ENCODE measurements at regions not wholly inside any gene's neighbourhood (a gene's known extent, or its start where the extent isn't known, plus 50 kb on each side); places are given as distances from the start of the nearest gene placed in this dataset.
A peak's percentile ranks its signal among the peaks of the same experiment; 100 is the strongest.
"Not testable (repeated sequence)": the region's sequence is repeated elsewhere in the genome, so short reads cannot be mapped to it uniquely, and the experiment has no call there.

GRCh38 chr13:109355875-109356434 is 430.4 kb downstream of the IRS2 start:
- DNase-seq = no peak

GRCh38 chr13:109355166-109355565 is 431.2 kb downstream of the IRS2 start:
- DNase-seq = no peak

DNA sequence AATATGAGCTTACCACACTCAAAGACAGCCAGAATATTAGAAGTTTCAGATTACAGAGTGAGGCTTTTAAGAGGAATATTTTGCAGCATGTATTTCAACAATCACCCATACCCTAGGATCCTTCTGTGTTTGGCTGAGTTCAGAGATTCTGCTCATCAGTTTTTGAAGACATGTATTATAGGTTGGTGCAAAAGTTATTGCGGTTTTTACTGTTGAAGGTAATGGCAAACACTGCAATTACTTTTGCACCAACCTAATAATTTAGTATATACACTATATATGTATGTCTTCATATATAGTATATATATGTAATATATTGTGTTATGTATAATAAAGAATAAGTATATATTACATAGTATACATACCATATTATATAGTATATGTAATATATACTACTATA is 435.1 kb downstream of the IRS2 start:
- DNase-seq = no peak

DNA sequence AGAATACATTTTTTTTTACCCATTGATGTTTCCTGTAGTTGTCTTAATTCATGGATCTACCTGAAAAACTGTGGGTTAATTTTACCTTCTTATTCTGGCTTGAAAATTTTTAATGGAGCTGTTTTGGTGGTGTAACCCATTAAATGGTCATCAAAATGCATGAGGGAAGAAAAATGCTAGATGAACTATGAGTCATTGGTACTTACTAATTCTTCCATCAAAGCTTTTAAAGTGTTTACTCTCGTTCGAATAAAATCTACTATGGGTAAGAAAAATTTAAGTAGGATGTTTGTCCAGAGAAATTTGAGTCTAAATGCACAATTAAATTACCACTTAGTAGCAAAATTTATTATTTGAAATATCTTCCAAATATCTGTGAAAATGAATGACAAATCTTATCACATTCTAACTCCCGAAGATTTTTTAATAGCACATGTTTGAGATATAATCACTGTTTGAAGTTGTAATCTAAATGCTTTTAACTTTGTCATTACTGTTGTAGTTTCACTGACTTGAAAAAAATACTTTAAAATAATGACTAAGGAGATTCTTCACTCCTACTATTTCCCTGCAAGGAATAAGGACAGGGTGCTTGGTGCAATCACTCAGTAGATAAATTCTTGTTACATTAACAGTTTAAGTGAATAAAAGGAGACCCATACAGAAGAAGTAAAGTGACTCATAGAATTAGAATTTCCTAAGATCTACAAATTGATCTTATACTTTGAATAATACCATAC is 437.7 kb downstream of the IRS2 start:
- no peak for DNase-seq

DNA sequence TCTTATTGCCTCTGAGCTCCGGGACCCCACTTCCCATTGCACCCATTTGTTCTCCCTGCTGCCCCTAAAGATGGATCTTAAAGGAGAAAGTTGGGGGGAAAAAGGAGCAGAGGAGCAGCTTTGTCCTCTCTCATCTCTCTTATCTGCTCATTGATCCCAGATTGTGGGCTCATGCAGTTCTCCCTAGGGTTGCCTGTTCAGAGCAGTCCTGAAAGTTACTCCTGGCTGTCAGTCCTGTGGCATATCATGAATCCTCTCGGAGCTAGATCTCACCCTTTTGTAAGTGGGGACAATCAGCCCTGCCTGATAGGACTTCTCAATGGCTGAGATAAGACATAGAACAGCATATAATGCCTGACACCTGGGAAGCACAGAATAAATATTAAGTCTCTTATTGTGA is 440.3 kb downstream of the IRS2 start:
- DNase-seq = no peak

- no peak for DNase-seq
These were observed 440.9 kb downstream of the IRS2 start for GRCh38 chr13:109345433-109345941.

GRCh38 chr13:109344552-109345157 is 441.7 kb downstream of the IRS2 start:
- DNase-seq = no peak

- no peak for DNase-seq
These were observed 449.7 kb downstream of the IRS2 start for GRCh38 chr13:109336730-109337129.

DNA sequence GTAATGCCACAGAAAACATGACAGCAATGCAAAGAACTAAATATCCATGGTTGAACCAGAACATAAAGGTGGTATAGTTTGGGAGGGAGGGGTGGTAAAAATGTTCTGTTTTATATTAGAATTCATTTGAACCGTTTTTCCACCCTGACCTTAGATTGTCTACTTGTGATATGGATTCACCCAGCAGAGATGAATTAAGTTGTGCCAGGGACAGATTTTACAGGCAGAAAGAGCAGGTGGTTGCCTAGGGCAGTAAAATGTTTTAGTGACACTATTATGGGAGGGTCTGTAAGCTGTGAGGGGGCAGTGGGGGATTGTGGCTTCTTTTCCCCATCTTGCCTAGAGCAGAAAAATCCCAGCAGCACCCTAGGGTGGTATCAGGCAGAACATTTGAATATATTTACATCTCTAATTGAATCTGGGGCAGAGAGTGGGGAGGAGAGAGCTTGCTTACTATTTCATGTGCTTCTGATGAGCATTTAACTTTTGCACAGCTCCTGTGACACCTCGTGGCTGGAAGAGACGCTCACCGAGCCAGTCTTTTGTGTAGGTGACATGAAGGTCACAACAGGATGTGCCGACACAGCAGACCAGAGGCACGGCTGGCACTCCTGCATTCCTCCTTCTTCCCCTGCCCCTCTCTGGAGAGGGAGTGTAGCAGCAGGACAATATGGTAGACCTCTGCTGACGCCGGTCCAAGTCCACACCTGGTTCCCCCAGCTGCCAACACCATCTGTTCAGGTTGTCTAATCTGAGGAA is 452.3 kb downstream of the IRS2 start:
- no peak for DNase-seq

DNA sequence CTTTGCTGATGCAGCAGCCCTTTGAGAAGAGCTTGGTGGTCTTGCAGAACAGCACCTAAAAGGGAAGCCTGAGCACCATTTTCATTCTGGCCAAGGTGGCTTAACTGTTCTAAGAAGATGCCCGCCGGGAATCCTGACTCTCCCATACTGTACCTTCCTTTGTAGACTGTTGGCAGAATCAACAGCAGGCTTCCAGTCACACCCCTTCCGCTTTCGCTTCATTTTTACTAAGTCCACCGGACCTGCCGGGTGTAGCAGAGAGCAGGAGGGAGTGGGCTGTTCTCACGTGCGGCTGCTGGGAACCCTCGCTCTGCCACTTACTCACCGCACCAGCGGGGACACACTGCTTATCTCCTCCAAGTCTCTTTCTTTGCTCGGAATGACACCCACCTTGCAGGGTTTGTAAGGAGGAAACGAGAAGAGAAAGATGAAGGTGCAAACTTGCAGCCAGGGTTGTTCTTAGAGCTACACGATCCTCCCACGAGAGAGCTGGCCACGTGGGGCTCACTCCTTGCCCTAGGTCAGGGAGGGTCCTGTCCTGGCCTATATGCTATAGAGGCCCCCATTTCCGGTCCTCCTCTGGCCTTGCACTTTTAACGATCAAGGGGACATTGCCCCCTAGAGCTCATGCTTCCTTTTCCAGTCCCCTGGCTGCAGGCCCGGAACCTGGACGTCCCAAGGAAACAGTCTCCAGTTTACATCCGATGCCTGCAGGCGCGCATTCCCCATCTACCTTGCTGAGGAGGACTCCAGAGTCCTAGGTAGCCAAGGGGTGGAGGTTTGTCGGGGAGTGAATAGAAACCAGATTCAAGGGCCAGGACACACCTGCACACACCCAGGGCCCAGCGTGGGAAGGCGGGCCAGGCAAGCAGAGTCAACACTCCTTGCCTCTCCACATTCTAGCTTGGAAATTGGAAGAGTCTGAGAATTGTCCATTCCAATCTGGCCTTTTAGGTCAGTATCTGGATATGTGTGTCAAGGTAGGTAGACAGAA is 453.6 kb downstream of the IRS2 start:
- DNase-seq = peak; percentile 48

GRCh38 chr13:109331898-109332297 is 454.5 kb downstream of the IRS2 start:
- DNase-seq = peak; percentile 96

GRCh38 chr13:109331011-109331433 is 455.4 kb downstream of the IRS2 start:
- DNase-seq = no peak

GRCh38 chr13:109330123-109330522 is 456.3 kb downstream of the IRS2 start:
- DNase-seq = no peak

- no peak for DNase-seq
These were observed 457.2 kb downstream of the IRS2 start for GRCh38 chr13:109329175-109329574.

DNA sequence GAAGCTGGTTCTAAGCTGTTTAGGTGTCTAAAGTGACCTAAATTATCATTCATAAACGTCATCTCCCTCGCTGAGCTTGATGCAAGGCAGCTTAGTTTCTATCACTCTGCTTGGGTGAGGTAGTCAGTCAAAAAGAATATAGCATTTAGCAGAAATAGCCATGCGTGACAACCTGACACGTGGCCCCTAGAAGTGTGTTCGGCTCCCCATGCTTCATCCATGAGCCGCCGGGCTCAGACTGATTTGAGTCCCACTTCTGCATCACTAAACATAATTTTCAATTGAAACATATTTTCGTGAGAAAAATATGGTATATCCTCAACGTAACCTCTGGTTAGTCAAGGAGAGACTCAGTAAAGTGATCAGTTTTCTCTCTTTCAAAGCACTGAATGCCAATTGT is 459.8 kb downstream of the IRS2 start:
- DNase-seq = no peak

GRCh38 chr13:109323338-109323737 is 463.0 kb downstream of the IRS2 start:
- DNase-seq = no peak

GRCh38 chr13:109318945-109319590 is 467.3 kb downstream of the IRS2 start:
- no peak for DNase-seq

- no peak for DNase-seq
These were observed 470.9 kb downstream of the IRS2 start for GRCh38 chr13:109315481-109315880.

DNA sequence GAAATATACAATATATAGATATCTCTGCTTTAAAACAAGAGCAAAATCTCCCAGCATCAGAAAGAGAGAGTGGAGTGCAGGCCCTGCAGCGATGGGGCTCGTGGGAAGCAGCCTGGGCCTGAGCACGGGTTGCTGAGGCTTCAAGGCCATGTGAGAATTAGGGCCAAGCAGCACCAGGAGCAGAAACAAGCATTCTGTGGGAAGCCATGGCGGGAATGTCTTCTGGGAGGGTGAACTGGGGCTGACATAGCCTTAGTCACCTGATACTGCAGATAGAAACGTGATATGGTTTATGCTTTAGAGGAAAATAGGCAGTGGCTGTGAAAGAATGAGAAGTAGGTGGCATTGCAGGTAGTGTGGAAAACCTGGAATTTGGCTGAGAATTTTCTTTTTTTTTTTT is 472.3 kb downstream of the IRS2 start:
- DNase-seq = no peak

DNA sequence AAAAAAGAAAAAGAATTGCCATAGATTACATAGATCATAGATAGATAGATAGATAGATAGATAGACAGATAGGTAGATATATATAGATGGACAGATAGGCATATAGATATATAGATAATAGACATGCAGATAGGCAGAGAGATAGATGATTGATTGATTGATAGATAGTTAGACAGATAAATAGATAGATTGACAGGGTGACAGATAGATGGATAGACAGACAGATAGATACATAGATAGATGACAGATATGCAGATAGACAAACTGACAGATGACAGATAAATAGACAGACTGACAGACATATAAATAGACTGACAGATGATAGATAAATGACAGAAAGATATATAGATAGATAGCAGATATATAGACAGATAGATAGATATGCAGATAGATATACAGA is 474.0 kb downstream of the IRS2 start:
- DNase-seq = no peak

DNA sequence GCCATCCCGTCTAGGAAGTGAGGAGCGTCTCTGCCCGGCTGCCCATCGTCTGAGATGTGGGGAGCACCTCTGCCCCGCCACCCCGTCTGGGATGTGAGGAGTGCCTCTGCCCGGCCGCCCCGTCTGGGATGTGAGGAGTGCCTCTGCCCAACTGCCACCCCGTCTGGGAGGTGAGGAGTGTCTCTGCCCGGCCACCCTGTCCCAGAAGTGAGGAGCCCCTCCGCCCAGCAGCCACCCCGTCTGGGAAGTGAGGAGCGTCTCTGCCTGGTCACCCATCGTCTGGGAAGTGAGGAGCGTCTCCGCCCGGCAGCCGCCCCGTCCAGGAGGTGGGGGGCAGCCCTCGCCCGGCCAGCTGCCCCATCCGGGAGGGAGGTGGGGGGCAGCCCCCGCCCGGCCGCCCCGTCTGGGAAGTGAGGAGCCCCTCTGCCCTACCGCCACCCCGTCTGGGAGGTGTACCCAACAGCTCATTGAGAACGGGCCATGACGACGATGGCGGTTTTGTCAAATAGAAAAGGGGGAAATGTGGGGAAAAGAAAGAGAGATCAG is 474.9 kb downstream of the IRS2 start:
- not testable (repeated sequence) for DNase-seq

Data from NCI-H748 treated with DMSO at 0.1 percent for 48 hours (cell line).